SK-N-SH treated with all-trans-retinoic acid at 6 μM for 48 hours (cell line): ENCODE measurements at regions not wholly inside any gene's neighbourhood (a gene's known extent, or its start where the extent isn't known, plus 50 kb on each side); places are given as distances from the start of the nearest gene placed in this dataset.

ENCODE experiments used
- ATAC-seq: fragments of 200-7000 bp; cut with Tn5 transposase; 3 replicates; pipeline ENCODE4 v1.9.1; 2020; ENCODE audit warnings: mild to moderate bottlenecking, moderate library complexity
- ARNTL ChIP-seq: fragments of 450-650 bp; formaldehyde crosslinking; IDR thresholded peaks from 2 replicates; pipeline ENCODE4 v1.5.0; 2020; ENCODE audit warnings: low read depth, mild to moderate bottlenecking, moderate library complexity, borderline replicate concordance
- BACH2 ChIP-seq: fragments of 250-450 bp; sonication (Bioruptor Pico); IDR thresholded peaks from 2 replicates; pipeline ENCODE4 v1.9.0; 2021; ENCODE audit warnings: mild to moderate bottlenecking, borderline replicate concordance
- CSDC2 ChIP-seq: fragments of 250-450 bp; sonication (Bioruptor Pico); IDR thresholded peaks from 2 replicates; pipeline ENCODE4 v1.5.0; 2020; ENCODE audit warnings: mild to moderate bottlenecking, moderate library complexity
- ESRRG ChIP-seq: fragments of 250-450 bp; sonication (Bioruptor Pico); IDR thresholded peaks from 2 replicates; pipeline ENCODE4 v1.6.1; 2021; ENCODE audit warnings: mild to moderate bottlenecking
- GLIS3 ChIP-seq: fragments of 250-450 bp; sonication (Bioruptor Pico); IDR thresholded peaks from 2 replicates; pipeline ENCODE4 v1.5.0; 2020; ENCODE audit warnings: mild to moderate bottlenecking, moderate library complexity
- ISL1 ChIP-seq: fragments of 250-450 bp; sonication (Bioruptor Pico); IDR thresholded peaks from 2 replicates; pipeline ENCODE4 v2.1.2; 2022; ENCODE audit warnings: mild to moderate bottlenecking, moderate library complexity
- OSR1 ChIP-seq: fragments of 250-450 bp; sonication (Bioruptor Pico); IDR thresholded peaks from 2 replicates; pipeline ENCODE4 v1.8.0; 2022; ENCODE audit warnings: moderate library complexity, mild to moderate bottlenecking, inconsistent platforms
- RARB ChIP-seq: fragments of 250-450 bp; sonication (Bioruptor Pico); IDR thresholded peaks from 2 replicates; pipeline ENCODE4 v1.8.0; 2021; ENCODE audit warnings: mild to moderate bottlenecking, moderate library complexity
- SNAI2 ChIP-seq: fragments of 250-450 bp; sonication (Bioruptor Pico); IDR thresholded peaks from 2 replicates; pipeline ENCODE4 v1.5.0; 2020; ENCODE audit warnings: mild to moderate bottlenecking, moderate library complexity
- TOX ChIP-seq: fragments of 250-450 bp; sonication (Bioruptor Pico); IDR thresholded peaks from 2 replicates; pipeline ENCODE4 v1.8.0; 2021; ENCODE audit warnings: mild to moderate bottlenecking, moderate library complexity, borderline replicate concordance
- ZC3H10 ChIP-seq: fragments of 250-450 bp; sonication (Bioruptor Pico); IDR thresholded peaks from 2 replicates; pipeline ENCODE4 v1.5.1; 2021; ENCODE audit warnings: mild to moderate bottlenecking, moderate library complexity
- ZFP3 ChIP-seq: fragments of 250-450 bp; sonication (Bioruptor Pico); IDR thresholded peaks from 2 replicates; pipeline ENCODE4 v1.5.0; 2020; ENCODE audit warnings: mild to moderate bottlenecking, moderate library complexity
- ZFP30 ChIP-seq: fragments of 450-650 bp; formaldehyde crosslinking; IDR thresholded peaks from 2 replicates; pipeline ENCODE4 v1.5.0; 2022; ENCODE audit warnings: mild to moderate bottlenecking, moderate library complexity
- ZNF565 ChIP-seq: fragments of 450-650 bp; formaldehyde crosslinking; conservative IDR thresholded peaks from 2 replicates; pipeline ENCODE4 v1.5.0; 2020; ENCODE audit warnings: low read depth, mild to moderate bottlenecking, moderate library complexity
- ZNF8 ChIP-seq: fragments of 450-650 bp; formaldehyde crosslinking; IDR thresholded peaks from 2 replicates; pipeline ENCODE4 v1.5.0; 2020; ENCODE audit warnings: mild to moderate bottlenecking, moderate library complexity
- TF ChIP-seq, protein P1 (sequence below): fragments of 250-450 bp; sonication (Bioruptor Pico); IDR thresholded peaks from 2 replicates; pipeline ENCODE4 v1.5.1; 2020; ENCODE audit warnings: low read depth, mild to moderate bottlenecking, moderate library complexity
- TF ChIP-seq, protein P2 (sequence below): fragments of 250-450 bp; sonication (Bioruptor Pico); IDR thresholded peaks from 2 replicates; pipeline ENCODE4 v1.5.0; 2020; ENCODE audit warnings: mild to moderate bottlenecking, moderate library complexity
- TF ChIP-seq, protein P3 (sequence below): fragments of 250-450 bp; sonication (Bioruptor Pico); IDR thresholded peaks from 2 replicates; pipeline ENCODE4 v1.8.0; 2020; ENCODE audit warnings: mild to moderate bottlenecking, moderate library complexity, borderline replicate concordance
- TF ChIP-seq, protein P4 (sequence below): fragments of 250-450 bp; sonication (Bioruptor Pico); IDR thresholded peaks from 2 replicates; pipeline ENCODE4 v1.8.0; 2021; ENCODE audit warnings: low read depth, mild to moderate bottlenecking, moderate library complexity, borderline replicate concordance

DNA sequence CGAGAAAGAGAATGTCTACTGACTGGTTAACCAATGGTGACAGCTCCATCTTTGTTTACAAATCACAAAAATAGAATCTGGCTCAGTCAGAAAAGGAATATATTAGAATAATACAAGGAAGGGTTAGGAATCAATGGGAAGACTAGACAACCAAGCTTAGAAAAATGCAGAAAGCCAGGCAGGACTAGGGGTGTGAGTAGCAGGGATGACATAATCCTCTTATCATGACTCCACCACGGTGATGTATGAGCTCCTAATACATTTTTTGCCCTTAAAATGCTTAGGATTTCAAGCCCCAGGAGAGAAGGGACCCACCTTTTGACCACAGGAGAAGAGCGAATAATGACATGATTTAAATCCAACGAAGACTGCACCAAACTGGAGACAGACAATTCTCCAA, 252.3 kb downstream of the CHD9NB start:
- TF ChIP-seq ZFP30 (CRISPR knock-in tag) (no peak), SNAI2 (CRISPR knock-in tag) (no peak)
- ATAC-seq = no peak

DNA sequence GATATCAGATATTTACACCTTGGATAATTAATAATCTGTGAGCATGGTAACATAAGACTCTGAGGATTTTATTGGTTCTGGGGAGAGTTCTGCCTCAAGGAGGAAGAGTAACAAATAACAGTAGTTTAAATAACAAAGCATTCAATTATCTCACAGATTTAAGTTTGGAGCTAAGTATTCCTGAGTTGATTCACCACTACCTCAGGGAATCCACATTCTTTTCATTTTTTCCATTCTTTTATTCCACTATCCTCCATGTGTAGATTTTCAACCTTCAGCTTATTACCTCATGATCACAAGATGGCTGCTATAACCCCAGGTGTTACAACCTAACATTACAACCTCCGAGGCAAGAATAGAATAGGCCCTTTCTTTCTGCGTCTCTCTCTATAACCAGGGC, 252.2 kb upstream of the TOX3 start:
- no peak for TF ChIP-seq ZNF8 (CRISPR knock-in tag)
- no peak for TF ChIP-seq ISL1 (CRISPR knock-in tag)
- TF ChIP-seq ZFP30 (CRISPR knock-in tag) = no peak
- TF ChIP-seq ARNTL (CRISPR knock-in tag) = no peak
- no peak for TF ChIP-seq GLIS3
- TF ChIP-seq ZNF565 (CRISPR knock-in tag) = no peak
- TF ChIP-seq, protein P1, sequence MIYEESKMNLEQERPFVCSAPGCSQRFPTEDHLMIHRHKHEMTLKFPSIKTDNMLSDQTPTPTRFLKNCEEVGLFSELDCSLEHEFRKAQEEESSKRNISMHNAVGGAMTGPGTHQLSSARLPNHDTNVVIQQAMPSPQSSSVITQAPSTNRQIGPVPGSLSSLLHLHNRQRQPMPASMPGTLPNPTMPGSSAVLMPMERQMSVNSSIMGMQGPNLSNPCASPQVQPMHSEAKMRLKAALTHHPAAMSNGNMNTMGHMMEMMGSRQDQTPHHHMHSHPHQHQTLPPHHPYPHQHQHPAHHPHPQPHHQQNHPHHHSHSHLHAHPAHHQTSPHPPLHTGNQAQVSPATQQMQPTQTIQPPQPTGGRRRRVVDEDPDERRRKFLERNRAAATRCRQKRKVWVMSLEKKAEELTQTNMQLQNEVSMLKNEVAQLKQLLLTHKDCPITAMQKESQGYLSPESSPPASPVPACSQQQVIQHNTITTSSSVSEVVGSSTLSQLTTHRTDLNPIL (CRISPR knock-in tag) = no peak
- TF ChIP-seq, protein P2, sequence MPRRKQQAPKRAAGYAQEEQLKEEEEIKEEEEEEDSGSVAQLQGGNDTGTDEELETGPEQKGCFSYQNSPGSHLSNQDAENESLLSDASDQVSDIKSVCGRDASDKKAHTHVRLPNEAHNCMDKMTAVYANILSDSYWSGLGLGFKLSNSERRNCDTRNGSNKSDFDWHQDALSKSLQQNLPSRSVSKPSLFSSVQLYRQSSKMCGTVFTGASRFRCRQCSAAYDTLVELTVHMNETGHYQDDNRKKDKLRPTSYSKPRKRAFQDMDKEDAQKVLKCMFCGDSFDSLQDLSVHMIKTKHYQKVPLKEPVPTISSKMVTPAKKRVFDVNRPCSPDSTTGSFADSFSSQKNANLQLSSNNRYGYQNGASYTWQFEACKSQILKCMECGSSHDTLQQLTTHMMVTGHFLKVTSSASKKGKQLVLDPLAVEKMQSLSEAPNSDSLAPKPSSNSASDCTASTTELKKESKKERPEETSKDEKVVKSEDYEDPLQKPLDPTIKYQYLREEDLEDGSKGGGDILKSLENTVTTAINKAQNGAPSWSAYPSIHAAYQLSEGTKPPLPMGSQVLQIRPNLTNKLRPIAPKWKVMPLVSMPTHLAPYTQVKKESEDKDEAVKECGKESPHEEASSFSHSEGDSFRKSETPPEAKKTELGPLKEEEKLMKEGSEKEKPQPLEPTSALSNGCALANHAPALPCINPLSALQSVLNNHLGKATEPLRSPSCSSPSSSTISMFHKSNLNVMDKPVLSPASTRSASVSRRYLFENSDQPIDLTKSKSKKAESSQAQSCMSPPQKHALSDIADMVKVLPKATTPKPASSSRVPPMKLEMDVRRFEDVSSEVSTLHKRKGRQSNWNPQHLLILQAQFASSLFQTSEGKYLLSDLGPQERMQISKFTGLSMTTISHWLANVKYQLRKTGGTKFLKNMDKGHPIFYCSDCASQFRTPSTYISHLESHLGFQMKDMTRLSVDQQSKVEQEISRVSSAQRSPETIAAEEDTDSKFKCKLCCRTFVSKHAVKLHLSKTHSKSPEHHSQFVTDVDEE (CRISPR knock-in tag) = no peak
- TF ChIP-seq, protein P3, sequence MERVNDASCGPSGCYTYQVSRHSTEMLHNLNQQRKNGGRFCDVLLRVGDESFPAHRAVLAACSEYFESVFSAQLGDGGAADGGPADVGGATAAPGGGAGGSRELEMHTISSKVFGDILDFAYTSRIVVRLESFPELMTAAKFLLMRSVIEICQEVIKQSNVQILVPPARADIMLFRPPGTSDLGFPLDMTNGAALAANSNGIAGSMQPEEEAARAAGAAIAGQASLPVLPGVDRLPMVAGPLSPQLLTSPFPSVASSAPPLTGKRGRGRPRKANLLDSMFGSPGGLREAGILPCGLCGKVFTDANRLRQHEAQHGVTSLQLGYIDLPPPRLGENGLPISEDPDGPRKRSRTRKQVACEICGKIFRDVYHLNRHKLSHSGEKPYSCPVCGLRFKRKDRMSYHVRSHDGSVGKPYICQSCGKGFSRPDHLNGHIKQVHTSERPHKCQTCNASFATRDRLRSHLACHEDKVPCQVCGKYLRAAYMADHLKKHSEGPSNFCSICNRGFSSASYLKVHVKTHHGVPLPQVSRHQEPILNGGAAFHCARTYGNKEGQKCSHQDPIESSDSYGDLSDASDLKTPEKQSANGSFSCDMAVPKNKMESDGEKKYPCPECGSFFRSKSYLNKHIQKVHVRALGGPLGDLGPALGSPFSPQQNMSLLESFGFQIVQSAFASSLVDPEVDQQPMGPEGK (CRISPR knock-in tag) = no peak
- TF ChIP-seq, protein P4, sequence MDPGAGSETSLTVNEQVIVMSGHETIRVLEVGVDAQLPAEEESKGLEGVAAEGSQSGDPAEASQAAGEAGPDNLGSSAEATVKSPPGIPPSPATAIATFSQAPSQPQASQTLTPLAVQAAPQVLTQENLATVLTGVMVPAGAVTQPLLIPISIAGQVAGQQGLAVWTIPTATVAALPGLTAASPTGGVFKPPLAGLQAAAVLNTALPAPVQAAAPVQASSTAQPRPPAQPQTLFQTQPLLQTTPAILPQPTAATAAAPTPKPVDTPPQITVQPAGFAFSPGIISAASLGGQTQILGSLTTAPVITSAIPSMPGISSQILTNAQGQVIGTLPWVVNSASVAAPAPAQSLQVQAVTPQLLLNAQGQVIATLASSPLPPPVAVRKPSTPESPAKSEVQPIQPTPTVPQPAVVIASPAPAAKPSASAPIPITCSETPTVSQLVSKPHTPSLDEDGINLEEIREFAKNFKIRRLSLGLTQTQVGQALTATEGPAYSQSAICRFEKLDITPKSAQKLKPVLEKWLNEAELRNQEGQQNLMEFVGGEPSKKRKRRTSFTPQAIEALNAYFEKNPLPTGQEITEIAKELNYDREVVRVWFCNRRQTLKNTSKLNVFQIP (CRISPR knock-in tag) = no peak
- TF ChIP-seq SNAI2 (CRISPR knock-in tag) = no peak
- no peak for TF ChIP-seq TOX (CRISPR knock-in tag)
- TF ChIP-seq ZFP3 = no peak
- TF ChIP-seq, all 23 proteins: peak for 0
- ATAC-seq = no peak

DNA sequence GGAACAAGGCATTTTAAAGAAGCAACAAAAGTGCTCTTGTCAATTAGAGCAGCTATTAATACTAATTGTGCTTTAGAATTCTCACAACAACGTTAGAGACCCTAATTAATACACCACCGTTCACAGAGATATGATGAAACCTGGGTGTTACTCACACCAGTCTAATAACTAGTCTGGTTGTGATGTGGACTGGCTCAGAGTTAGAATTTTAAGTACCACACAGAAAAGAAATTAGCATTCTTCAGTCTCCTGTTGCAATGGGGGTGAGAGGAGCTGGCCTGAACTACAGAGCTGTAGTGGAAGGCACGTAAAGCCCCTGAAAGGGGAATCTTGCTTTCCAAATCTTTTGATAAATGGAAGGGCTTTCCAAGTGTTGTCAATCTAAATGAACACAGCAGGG, 240.8 kb upstream of the TOX3 start:
- no peak for ATAC-seq
- TF ChIP-seq ESRRG (CRISPR knock-in tag) = no peak
- no peak for TF ChIP-seq OSR1 (CRISPR knock-in tag)
- no peak for TF ChIP-seq ZFP30 (CRISPR knock-in tag)
- TF ChIP-seq ZNF8 (CRISPR knock-in tag) = no peak

DNA sequence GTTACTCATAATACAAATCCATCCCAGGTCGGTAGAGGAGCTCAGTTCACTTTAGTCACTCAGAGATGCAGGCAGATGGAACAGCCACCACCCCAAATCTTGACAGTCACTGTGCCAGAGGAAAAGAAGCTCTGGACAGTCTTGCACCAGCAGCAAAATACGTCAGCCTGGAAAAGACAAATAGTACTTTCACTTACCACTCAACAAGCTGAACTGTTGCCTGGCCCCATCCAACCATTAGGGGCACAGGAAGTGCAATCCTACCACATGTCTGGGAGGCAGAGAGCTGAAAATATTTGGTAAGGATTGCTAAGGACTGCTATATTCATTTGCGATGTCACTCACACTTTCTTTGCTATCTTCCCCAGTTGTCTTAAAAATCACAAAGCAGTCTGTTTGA, 239.1 kb upstream of the TOX3 start:
- no peak for ATAC-seq

More for the DNA sequence above, 239.1 kb upstream of the TOX3 start:
- TF ChIP-seq ARNTL (CRISPR knock-in tag) = no peak
- TF ChIP-seq ZFP30 (CRISPR knock-in tag) = no peak
- TF ChIP-seq, protein P3 (CRISPR knock-in tag) = no peak
- TF ChIP-seq ZC3H10 = no peak
- TF ChIP-seq ZNF565 (CRISPR knock-in tag) = no peak
- TF ChIP-seq ISL1 (CRISPR knock-in tag) = no peak
- no peak for TF ChIP-seq ZFP3
- TF ChIP-seq, protein P2 (CRISPR knock-in tag) = no peak
- no peak for TF ChIP-seq BACH2 (CRISPR knock-in tag)
- TF ChIP-seq RARB (CRISPR knock-in tag) = no peak
- TF ChIP-seq, protein P1 (CRISPR knock-in tag) = no peak
- TF ChIP-seq CSDC2 (CRISPR knock-in tag) = no peak
- TF ChIP-seq TOX (CRISPR knock-in tag) = no peak
- TF ChIP-seq, protein P4 (CRISPR knock-in tag) = no peak
- TF ChIP-seq SNAI2 (CRISPR knock-in tag) = no peak
- TF ChIP-seq GLIS3 = no peak
- TF ChIP-seq, all 23 proteins: peak for 0
